ENCODE measurements at regions not wholly inside any gene's neighbourhood (a gene's known extent, or its start where the extent isn't known, plus 50 kb on each side); places are given as distances from the start of the nearest gene placed in this dataset.

GRCh38 chr13:103199380-103200088 lies 133.3 kb upstream of the SLC10A2 start:
- no peaks in the 10 kb centered on the region for H3K27me3 ChIP-seq (ENCODE audit: insufficient read depth, low read length, poor library complexity)
- no peaks in the 10 kb centered on the region for H3K79me2 ChIP-seq (ENCODE audit: insufficient read depth, low read length)
- no peak overlapping the region for H3K27ac ChIP-seq (ENCODE audit: low read length)
- no peak for DNase-seq
- peaks cover 6% of the 10 kb centered on the region for H3K9me3 ChIP-seq (ENCODE audit: insufficient read depth, low read length, severe bottlenecking)
- ATAC-seq (ENCODE audit: insufficient read depth, low read depth) = no peak
- H3K4me1 ChIP-seq (ENCODE audit: insufficient read depth, low read length) = no peaks in the 10 kb centered on the region
- H3K9ac ChIP-seq (ENCODE audit: low read depth, low read length) = no peak overlapping the region
- no peaks in the 10 kb centered on the region for H4K20me1 ChIP-seq (ENCODE audit: insufficient read depth, low read length)
- H2AFZ ChIP-seq (ENCODE audit: low read depth, low read length) = no peak overlapping the region
- no peak overlapping the region for H3K4me2 ChIP-seq (ENCODE audit: insufficient read depth, low read length)
- no peak for TF ChIP-seq EZH2 (IDR thresholded peaks at IDR 0.05; ENCODE audit: borderline replicate concordance, low read depth, low read length, severe bottlenecking)
- no peak for TF ChIP-seq CTCF (IDR thresholded peaks at IDR 0.05; ENCODE audit: borderline replicate concordance, extremely low read depth, low read length, poor library complexity, severe bottlenecking)
- H3K36me3 ChIP-seq (ENCODE audit: insufficient read depth, low read length) = no peaks in the 10 kb centered on the region
- no peak overlapping the region for H3K4me3 ChIP-seq (ENCODE audit: low read depth in 1 of 2, low read length in 2 of 2)

- Histone ChIP-seq H3K9me3 (ENCODE audit: insufficient read depth, low read length, severe bottlenecking) (peaks cover 6% of the 10 kb centered on the region), H3K79me2 (ENCODE audit: insufficient read depth, low read length) (no peaks in the 10 kb centered on the region), H3K4me1 (ENCODE audit: insufficient read depth, low read length) (no peaks in the 10 kb centered on the region), H3K9ac (ENCODE audit: low read depth, low read length) (no peak overlapping the region), H3K27ac (ENCODE audit: low read length) (no peak overlapping the region), H4K20me1 (ENCODE audit: insufficient read depth, low read length) (no peaks in the 10 kb centered on the region), H2AFZ (ENCODE audit: low read depth, low read length) (no peak overlapping the region), H3K4me3 (ENCODE audit: low read depth in 1 of 2, low read length in 2 of 2) (no peak overlapping the region), H3K4me2 (ENCODE audit: insufficient read depth, low read length) (no peak overlapping the region), H3K27me3 (ENCODE audit: insufficient read depth, low read length, poor library complexity) (peaks cover 3% of the 10 kb centered on the region), H3K36me3 (ENCODE audit: insufficient read depth, low read length) (no peaks in the 10 kb centered on the region)
- ATAC-seq (ENCODE audit: insufficient read depth, low read depth) (no peak), DNase-seq (no peak)
- TF ChIP-seq EZH2 (IDR thresholded peaks at IDR 0.05; ENCODE audit: borderline replicate concordance, low read depth, low read length, severe bottlenecking) (no peak), CTCF (IDR thresholded peaks at IDR 0.05; ENCODE audit: borderline replicate concordance, extremely low read depth, low read length, poor library complexity, severe bottlenecking) (no peak)
Measured at GRCh38 chr13:103196356-103196755, 130.1 kb upstream of the SLC10A2 start.

- H3K27me3 ChIP-seq (ENCODE audit: insufficient read depth, low read length, poor library complexity) = peaks cover 8% of the 10 kb centered on the region
- no peaks in the 10 kb centered on the region for H3K79me2 ChIP-seq (ENCODE audit: insufficient read depth, low read length)
- no peak overlapping the region for H3K27ac ChIP-seq (ENCODE audit: low read length)
- H4K20me1 ChIP-seq (ENCODE audit: insufficient read depth, low read length) = no peaks in the 10 kb centered on the region
- H3K9ac ChIP-seq (ENCODE audit: low read depth, low read length) = no peak overlapping the region
- H3K4me3 ChIP-seq (ENCODE audit: low read depth in 1 of 2, low read length in 2 of 2) = no peak overlapping the region
- no peaks in the 10 kb centered on the region for H3K4me1 ChIP-seq (ENCODE audit: insufficient read depth, low read length)
- DNase-seq = no peak
- no peak for ATAC-seq (ENCODE audit: insufficient read depth, low read depth)
- H3K9me3 ChIP-seq (ENCODE audit: insufficient read depth, low read length, severe bottlenecking) = peaks cover 6% of the 10 kb centered on the region
- no peak overlapping the region for H2AFZ ChIP-seq (ENCODE audit: low read depth, low read length)
- H3K4me2 ChIP-seq (ENCODE audit: insufficient read depth, low read length) = no peak overlapping the region
- TF ChIP-seq CTCF (IDR thresholded peaks at IDR 0.05; ENCODE audit: borderline replicate concordance, extremely low read depth, low read length, poor library complexity, severe bottlenecking) (no peak), EZH2 (IDR thresholded peaks at IDR 0.05; ENCODE audit: borderline replicate concordance, low read depth, low read length, severe bottlenecking) (no peak)
- H3K36me3 ChIP-seq (ENCODE audit: insufficient read depth, low read length) = no peaks in the 10 kb centered on the region
Measured at GRCh38 chr13:103195762-103196161, 129.5 kb upstream of the SLC10A2 start.
